GM23338 (cell line): ENCODE measurements at regions not wholly inside any gene's neighbourhood (a gene's known extent, or its start where the extent isn't known, plus 50 kb on each side); places are given as distances from the start of the nearest gene placed in this dataset.

ENCODE experiments used
- ATAC-seq: fragments of 200-7000 bp; cut with Tn5 transposase; 3 replicates; pipeline ENCODE4 v1.9.1; 2020
- DNase-seq: peaks from one replicate; pipeline ENCODE4 v3.0.0-alpha.2; 2015; ENCODE audit warnings: low spot score
- H2AFZ ChIP-seq: fragments of 200-600 bp; sonication (generic); 2 replicates; pipeline ENCODE4 v1.8.0; 2016; ENCODE audit warnings: antibody characterized with exemption, mild to moderate bottlenecking, moderate library complexity
- H3F3A ChIP-seq: fragments of 200-600 bp; sonication (generic); replicated peaks from 2 replicates; pipeline ENCODE4 v1.8.0; 2017; ENCODE audit warnings: antibody characterized with exemption, mixed run types, low read depth
- H3K27ac ChIP-seq: fragments of 200-600 bp; sonication (generic); 2 replicates; pipeline ENCODE4 v1.6.1; 2016; ENCODE audit warnings: low read depth
- H3K27me3 ChIP-seq: fragments of 200-600 bp; sonication (generic); 2 replicates; pipeline ENCODE4 v1.8.0; 2016; ENCODE audit warnings: mild to moderate bottlenecking, mixed run types, moderate library complexity; ENCODE audit not compliant: insufficient read depth
- H3K36me3 ChIP-seq: fragments of 200-600 bp; sonication (generic); 2 replicates; pipeline ENCODE4 v1.8.0; 2016; ENCODE audit warnings: mild to moderate bottlenecking; ENCODE audit not compliant: insufficient read depth
- H3K4me1 ChIP-seq: fragments of 200-600 bp; sonication (generic); 2 replicates; pipeline ENCODE4 v1.8.0; 2016; ENCODE audit warnings: mild to moderate bottlenecking, moderate library complexity; ENCODE audit not compliant: insufficient read depth
- H3K4me2 ChIP-seq: fragments of 200-600 bp; sonication (generic); 2 replicates; pipeline ENCODE4 v1.7.1; 2017; ENCODE audit warnings: mixed run types
- H3K4me3 ChIP-seq: fragments of 200-600 bp; sonication (generic); 2 replicates; pipeline ENCODE4 v1.6.1; 2016; ENCODE audit warnings: mixed run types
- H3K79me2 ChIP-seq: fragments of 200-600 bp; sonication (generic); replicated peaks from 2 replicates; pipeline ENCODE4 v1.8.0; 2017; ENCODE audit warnings: mild to moderate bottlenecking; ENCODE audit not compliant: insufficient read depth
- H3K9me2 ChIP-seq: fragments of 200-600 bp; sonication (generic); 2 replicates; pipeline ENCODE4 v1.8.0; 2017; ENCODE audit not compliant: insufficient read depth
- H4K20me1 ChIP-seq: fragments of 200-600 bp; sonication (generic); replicated peaks from 2 replicates; pipeline ENCODE4 v1.8.0; 2017; ENCODE audit warnings: mild to moderate bottlenecking; ENCODE audit not compliant: insufficient read depth
- H3K27ac Mint-ChIP-seq: 2 replicates; pipeline ENCODE4 v1.8.0; 2020; ENCODE audit warnings: inconsistent platforms, mild to moderate bottlenecking, moderate library complexity, mixed read lengths
- H3K27me3 Mint-ChIP-seq: 3 replicates; pipeline ENCODE4 v1.8.0; 2022; ENCODE audit warnings: low read depth, mild to moderate bottlenecking, moderate library complexity, mixed read lengths, inconsistent platforms; ENCODE audit not compliant: insufficient read depth, poor library complexity
- H3K36me3 Mint-ChIP-seq: 3 replicates; pipeline ENCODE4 v1.8.0; 2021; ENCODE audit warnings: low read depth, mild to moderate bottlenecking, inconsistent platforms, moderate library complexity, mixed read lengths
- H3K4me1 Mint-ChIP-seq: 3 replicates; pipeline ENCODE4 v1.8.0; 2020; ENCODE audit warnings: mild to moderate bottlenecking, inconsistent platforms, mixed read lengths
- H3K4me3 Mint-ChIP-seq: 3 replicates; pipeline ENCODE4 v1.8.0; 2021; ENCODE audit warnings: moderate library complexity, mild to moderate bottlenecking, inconsistent platforms, mixed read lengths
- H3K9me3 Mint-ChIP-seq: 3 replicates; pipeline ENCODE4 v1.8.0; 2020; ENCODE audit warnings: moderate library complexity, mild to moderate bottlenecking, inconsistent platforms, mixed read lengths
- ETS1 ChIP-seq: IDR thresholded peaks from 2 replicates; pipeline ENCODE4 v1.6.1; 2016; ENCODE audit warnings: antibody characterized with exemption
- EZH2phosphoT487 ChIP-seq: fragments of 200-600 bp; sonication (generic); IDR thresholded peaks from one replicate; pipeline ENCODE4 v1.8.1; 2018; ENCODE audit warnings: antibody characterized with exemption; ENCODE audit not compliant: unreplicated experiment
- STAT1 ChIP-seq: IDR thresholded peaks from one replicate; pipeline ENCODE4 v1.6.1; 2016; ENCODE audit warnings: antibody characterized with exemption; ENCODE audit not compliant: unreplicated experiment
- ZNF331 ChIP-seq: fragments of 250-450 bp; sonication (Bioruptor Pico); IDR thresholded peaks from 2 replicates; pipeline ENCODE4 v1.5.0; 2020; ENCODE audit warnings: low read depth, mild to moderate bottlenecking, moderate library complexity
- TF ChIP-seq, protein P1 (sequence below): fragments of 250-450 bp; sonication (Bioruptor Pico); IDR thresholded peaks from 2 replicates; pipeline ENCODE4 v1.5.0; 2020; ENCODE audit warnings: mild to moderate bottlenecking, moderate library complexity
- TF ChIP-seq, protein P2 (sequence below), 2 experiments: fragments of 200-600 bp in 1 of 2; sonication (generic) in 1 of 2; conservative IDR thresholded peaks; 2 replicates each; pipeline versions ENCODE4 v1.5.1 to v1.6.1; 2016 to 2017; ENCODE audit warnings: antibody characterized with exemption in 2 of 2, low read depth in 2 of 2, mild to moderate bottlenecking in 2 of 2, moderate library complexity in 1 of 2

- no peaks in the 10 kb centered on the region for H3K79me2 ChIP-seq
- H3K9me3 Mint-ChIP-seq: peaks cover 83% of the 10 kb centered on the region
- no peak overlapping the region for H3K4me3 Mint-ChIP-seq
- H3K4me3 ChIP-seq: no peak overlapping the region
- H3K4me2 ChIP-seq: no peak overlapping the region
- no peaks in the 10 kb centered on the region for H3F3A ChIP-seq
- 0 out of 2 replicates have a peak, but pooled peaks cover 4% of the 10 kb centered on the region for H3K9me2 ChIP-seq
- H3K27me3 Mint-ChIP-seq: peaks cover 40% of the 10 kb centered on the region
- ATAC-seq (no peak), DNase-seq (no peak)
- H3K36me3 Mint-ChIP-seq: peaks cover 10% of the 10 kb centered on the region
- no peaks in the 10 kb centered on the region for H3K4me1 ChIP-seq
- no peak overlapping the region for H2AFZ ChIP-seq
- no peaks in the 10 kb centered on the region for H3K4me1 Mint-ChIP-seq
- H3K27me3 ChIP-seq: peaks cover 51% of the 10 kb centered on the region
- no peaks in the 10 kb centered on the region for H4K20me1 ChIP-seq
- no peak for TF ChIP-seq ETS1
- TF ChIP-seq, protein P1, sequence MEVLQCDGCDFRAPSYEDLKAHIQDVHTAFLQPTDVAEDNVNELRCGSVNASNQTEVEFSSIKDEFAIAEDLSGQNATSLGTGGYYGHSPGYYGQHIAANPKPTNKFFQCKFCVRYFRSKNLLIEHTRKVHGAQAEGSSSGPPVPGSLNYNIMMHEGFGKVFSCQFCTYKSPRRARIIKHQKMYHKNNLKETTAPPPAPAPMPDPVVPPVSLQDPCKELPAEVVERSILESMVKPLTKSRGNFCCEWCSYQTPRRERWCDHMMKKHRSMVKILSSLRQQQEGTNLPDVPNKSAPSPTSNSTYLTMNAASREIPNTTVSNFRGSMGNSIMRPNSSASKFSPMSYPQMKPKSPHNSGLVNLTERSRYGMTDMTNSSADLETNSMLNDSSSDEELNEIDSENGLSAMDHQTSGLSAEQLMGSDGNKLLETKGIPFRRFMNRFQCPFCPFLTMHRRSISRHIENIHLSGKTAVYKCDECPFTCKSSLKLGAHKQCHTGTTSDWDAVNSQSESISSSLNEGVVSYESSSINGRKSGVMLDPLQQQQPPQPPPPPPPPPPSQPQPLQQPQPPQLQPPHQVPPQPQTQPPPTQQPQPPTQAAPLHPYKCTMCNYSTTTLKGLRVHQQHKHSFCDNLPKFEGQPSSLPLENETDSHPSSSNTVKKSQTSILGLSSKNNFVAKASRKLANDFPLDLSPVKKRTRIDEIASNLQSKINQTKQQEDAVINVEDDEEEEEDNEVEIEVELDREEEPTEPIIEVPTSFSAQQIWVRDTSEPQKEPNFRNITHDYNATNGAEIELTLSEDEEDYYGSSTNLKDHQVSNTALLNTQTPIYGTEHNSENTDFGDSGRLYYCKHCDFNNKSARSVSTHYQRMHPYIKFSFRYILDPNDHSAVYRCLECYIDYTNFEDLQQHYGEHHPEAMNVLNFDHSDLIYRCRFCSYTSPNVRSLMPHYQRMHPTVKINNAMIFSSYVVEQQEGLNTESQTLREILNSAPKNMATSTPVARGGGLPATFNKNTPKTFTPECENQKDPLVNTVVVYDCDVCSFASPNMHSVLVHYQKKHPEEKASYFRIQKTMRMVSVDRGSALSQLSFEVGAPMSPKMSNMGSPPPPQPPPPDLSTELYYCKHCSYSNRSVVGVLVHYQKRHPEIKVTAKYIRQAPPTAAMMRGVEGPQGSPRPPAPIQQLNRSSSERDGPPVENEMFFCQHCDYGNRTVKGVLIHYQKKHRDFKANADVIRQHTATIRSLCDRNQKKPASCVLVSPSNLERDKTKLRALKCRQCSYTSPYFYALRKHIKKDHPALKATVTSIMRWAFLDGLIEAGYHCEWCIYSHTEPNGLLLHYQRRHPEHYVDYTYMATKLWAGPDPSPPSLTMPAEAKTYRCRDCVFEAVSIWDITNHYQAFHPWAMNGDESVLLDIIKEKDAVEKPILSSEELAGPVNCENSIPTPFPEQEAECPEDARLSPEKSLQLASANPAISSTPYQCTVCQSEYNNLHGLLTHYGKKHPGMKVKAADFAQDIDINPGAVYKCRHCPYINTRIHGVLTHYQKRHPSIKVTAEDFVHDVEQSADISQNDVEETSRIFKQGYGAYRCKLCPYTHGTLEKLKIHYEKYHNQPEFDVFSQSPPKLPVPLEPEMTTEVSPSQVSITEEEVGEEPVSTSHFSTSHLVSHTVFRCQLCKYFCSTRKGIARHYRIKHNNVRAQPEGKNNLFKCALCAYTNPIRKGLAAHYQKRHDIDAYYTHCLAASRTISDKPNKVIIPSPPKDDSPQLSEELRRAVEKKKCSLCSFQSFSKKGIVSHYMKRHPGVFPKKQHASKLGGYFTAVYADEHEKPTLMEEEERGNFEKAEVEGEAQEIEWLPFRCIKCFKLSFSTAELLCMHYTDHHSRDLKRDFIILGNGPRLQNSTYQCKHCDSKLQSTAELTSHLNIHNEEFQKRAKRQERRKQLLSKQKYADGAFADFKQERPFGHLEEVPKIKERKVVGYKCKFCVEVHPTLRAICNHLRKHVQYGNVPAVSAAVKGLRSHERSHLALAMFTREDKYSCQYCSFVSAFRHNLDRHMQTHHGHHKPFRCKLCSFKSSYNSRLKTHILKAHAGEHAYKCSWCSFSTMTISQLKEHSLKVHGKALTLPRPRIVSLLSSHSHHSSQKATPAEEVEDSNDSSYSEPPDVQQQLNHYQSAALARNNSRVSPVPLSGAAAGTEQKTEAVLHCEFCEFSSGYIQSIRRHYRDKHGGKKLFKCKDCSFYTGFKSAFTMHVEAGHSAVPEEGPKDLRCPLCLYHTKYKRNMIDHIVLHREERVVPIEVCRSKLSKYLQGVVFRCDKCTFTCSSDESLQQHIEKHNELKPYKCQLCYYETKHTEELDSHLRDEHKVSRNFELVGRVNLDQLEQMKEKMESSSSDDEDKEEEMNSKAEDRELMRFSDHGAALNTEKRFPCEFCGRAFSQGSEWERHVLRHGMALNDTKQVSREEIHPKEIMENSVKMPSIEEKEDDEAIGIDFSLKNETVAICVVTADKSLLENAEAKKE (CRISPR knock-in tag): no peak
- TF ChIP-seq, protein P2, sequence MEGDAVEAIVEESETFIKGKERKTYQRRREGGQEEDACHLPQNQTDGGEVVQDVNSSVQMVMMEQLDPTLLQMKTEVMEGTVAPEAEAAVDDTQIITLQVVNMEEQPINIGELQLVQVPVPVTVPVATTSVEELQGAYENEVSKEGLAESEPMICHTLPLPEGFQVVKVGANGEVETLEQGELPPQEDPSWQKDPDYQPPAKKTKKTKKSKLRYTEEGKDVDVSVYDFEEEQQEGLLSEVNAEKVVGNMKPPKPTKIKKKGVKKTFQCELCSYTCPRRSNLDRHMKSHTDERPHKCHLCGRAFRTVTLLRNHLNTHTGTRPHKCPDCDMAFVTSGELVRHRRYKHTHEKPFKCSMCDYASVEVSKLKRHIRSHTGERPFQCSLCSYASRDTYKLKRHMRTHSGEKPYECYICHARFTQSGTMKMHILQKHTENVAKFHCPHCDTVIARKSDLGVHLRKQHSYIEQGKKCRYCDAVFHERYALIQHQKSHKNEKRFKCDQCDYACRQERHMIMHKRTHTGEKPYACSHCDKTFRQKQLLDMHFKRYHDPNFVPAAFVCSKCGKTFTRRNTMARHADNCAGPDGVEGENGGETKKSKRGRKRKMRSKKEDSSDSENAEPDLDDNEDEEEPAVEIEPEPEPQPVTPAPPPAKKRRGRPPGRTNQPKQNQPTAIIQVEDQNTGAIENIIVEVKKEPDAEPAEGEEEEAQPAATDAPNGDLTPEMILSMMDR (conservative IDR thresholded peaks at IDR 0.05; ENCODE audit: low read depth in 2 of 2): no peak
- TF ChIP-seq ZNF331: no peak
- TF ChIP-seq EZH2phosphoT487: no peak
- TF ChIP-seq STAT1: no peak
- no peaks in the 10 kb centered on the region for H3K36me3 ChIP-seq
- H3K27ac ChIP-seq: no peak overlapping the region
- no peak overlapping the region for H3K27ac Mint-ChIP-seq
These were observed 314.6 kb upstream of the C16orf82 start for GRCh38 chr16:26752166-26752565.
